GM18508 (cell line): ENCODE measurements at regions not wholly inside any gene's neighbourhood (a gene's known extent, or its start where the extent isn't known, plus 50 kb on each side); places are given as distances from the start of the nearest gene placed in this dataset.
"Not testable (repeated sequence)": the region's sequence is repeated elsewhere in the genome, so short reads cannot be mapped to it uniquely, and the experiment has no call there.

Source experiments
- ATAC-seq: cut with Tn5 transposase; IDR thresholded peaks from one replicate; pipeline ENCODE4 v1.9.1; 2021; ENCODE audit warnings: moderate number of reproducible peaks; ENCODE audit not compliant: insufficient read depth, unreplicated experiment

DNA sequence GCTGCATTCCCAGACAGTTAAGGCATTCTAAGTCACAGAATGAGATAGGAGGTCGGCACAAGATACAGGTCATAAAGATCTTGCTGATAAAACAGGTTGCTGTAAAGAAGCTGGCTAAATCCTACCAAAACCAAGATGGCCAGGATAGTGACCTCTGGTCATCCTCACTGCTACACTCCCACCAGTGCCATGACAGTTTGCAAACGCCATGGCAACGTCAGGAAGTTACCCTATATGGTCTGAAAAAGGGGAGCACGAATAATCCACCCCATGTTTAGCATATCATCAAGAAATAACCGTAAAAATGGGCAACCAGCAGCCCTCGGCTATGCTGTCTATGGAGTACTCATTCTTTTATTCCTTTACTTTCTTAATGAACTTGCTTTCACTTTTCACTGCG lies 89.9 kb upstream of the TACR1 start:
- ATAC-seq: not testable (repeated sequence)

DNA sequence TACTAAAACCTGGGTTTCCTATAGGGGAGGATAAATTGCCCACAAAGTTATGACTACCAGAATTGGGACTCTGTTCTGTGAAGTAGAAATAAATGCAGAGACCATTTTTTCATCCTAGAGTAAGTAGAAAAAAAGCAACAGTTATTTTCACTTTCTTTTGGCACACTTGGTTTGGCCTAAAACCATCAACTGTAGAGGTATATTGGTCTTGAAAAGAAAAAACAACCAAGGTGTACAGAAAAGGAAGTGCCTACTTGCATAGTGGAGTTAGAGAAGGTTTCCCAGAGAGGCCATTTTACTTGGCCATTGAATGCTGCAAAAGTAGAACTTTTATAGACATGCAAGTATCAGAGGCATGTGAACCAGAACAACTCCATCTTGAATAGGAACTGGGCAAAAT lies 89.4 kb upstream of the TACR1 start:
- no peak for ATAC-seq

DNA sequence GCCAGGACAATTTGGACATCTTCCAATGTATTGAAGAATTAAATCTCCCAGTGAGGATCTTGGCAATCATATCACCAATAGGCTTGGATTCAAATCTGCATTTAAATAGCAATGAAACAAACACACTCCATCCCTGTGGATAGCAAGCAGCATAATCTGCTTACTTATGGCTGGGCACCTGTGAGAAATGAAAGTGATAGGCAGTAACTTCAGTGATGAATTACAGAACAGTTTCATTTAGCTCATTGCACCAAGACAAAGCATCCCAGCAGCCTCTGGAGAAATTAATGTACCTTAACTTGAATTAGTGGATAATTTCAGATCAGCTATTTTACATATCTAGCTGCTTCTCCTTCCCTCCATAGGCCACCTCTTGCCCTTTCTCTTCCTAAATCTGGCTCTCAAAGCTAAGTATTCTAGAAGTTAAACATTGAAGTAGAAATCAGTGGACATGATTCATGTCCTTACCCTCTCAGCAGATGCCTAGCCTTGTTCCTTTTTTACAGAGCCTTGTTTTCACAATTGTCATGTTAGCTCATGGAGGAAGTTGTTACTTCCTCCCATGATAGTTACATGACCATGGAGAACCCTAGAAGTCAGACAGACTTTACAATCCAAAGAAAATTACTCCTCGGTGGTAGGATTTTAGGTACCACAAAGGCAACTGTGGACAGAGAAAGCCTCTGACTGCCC lies 88.5 kb upstream of the TACR1 start:
- ATAC-seq: peak; percentile 77

DNA sequence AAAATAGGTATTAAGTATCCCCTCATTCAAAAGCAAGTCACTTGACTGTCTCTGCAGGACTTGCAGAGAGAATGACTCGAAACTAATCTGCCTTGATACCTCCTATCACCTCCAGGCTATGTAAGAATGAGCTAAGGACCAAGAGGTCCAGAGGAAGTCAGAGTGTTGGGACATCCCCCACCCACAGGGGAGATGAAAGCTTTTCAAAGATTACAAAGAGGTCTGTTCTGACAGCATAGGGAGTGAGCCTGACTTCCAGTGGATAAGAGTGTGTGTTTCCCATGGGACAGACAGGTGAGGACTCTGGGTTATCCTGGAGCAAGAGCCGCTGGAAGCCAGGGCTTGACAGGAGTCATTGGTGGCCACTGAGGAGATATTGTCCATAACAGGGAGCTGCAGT lies 85.0 kb upstream of the TACR1 start:
- ATAC-seq: no peak

DNA sequence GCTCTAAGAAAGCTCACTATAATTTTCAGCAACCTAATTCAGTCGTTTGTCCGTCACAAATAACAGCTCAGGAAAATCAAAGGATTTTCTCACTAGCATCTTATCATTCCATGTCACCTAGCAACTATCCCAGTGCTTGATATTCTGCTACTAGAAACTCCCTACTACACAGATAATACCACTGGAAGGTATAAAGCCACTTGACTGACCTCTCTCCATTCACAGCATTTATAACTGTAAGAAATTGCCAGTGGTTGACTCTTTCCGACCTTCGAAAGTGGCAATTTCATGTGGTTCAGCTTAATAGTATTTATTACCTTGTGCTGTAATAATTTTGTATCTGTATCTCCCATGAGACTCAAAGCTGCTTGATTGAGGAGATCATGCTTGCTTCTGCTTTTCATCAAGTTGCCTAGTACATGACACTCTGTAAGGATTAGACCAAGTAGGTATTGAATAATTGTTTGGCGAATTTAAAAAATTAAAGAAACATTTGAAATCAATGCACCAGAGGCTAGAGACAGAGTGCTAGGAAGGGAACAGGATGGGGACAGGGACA lies 79.6 kb upstream of the TACR1 start:
- no peak for ATAC-seq

DNA sequence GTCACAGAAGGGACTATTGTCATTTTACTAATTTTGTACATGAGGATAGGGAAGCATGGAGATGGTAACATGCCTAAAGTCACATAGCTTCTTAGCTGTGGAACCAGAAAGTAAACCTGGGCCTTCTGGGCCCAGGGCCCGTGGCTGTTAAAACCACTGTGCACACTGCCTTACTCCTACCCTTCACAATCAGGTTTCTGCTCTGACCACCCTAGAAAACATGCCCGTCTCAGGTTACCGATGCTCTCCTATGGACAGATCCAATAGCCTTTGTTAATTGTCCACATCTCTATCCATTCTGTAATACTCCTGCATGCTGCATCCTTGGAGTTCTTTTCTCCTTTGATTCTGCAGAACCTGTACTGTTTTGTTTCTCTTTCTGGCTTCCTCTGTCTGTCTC lies 79.0 kb upstream of the TACR1 start:
- ATAC-seq: no peak

DNA sequence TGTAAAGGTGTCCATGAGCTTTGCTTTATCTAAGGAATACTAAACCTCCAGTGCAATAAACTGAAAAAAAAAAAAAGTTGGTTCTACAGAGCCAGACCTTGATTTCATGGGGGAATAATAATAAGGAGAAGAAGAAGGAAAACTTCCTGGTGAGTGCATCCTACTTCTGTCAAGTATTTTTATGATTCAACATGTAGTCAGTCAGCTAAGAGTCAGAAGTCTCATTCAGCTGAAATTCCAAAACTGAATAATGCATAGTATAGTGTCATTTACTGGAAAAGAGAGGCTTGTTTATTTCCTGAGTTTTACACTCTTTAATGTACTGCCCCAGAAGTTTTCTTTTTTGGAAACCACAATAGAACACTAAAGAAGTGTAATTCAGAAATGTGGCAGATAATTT lies 77.8 kb upstream of the TACR1 start:
- ATAC-seq: no peak

DNA sequence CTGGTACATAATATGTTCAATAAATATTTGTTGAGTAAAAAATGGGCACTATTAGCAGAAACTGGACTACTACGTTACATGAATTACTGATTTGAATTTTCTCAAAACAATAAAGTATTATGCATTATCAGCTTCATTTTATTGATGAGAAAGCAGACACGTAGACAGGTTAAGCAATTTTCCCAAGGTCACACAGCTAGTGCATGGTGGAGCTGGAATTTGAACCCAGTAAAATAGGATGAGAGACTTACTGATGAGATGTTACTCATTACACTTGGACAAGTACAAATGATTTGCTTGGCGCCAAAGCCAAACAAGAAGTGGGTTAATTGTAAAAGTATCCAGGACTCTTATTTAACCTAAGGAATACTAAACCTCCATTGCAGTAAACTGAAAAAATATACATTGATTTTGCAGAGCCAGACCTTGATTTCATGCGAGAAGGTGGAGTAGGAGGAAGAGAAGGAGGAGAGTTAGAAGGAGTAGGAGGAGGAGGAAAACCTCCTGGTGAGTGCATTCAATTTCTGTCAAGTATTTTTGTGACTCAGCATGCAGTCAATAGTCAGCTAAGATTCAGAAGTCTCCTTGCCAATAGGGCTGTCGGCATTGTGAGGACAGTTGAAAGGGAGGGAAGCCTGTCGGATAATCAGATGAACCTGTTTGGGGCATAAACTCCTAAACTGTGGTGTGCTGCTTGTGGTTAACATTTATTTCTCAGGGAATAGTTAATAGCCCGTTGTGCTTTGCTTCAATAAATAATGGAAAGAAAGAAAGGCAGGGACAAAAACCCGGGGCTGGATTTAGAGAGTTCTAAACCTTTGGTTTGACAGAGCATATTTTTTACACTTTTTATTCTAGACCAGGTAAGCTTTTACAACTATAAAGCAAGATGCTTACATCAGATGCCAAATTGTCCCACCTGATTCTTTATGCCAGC lies 77.0 kb upstream of the TACR1 start:
- ATAC-seq: no peak

DNA sequence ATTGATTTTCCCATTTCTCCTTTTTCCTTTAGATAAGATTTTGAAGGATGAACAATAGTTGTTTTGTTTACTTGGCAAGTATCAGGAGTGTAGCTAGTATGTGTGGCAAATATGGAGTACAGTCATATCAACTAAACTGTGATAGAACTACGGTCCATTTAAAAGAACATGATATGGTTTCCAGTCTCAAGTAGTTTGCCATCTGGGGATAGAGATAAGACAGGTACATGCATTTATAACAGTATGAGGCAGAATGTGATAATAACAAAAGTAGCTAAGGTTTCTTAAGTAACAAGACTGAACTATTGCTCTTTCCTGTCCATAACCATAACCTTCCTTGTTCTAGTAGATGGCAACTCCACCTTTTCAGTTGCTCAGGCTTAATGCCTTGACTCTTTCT lies 75.6 kb upstream of the TACR1 start:
- no peak for ATAC-seq

DNA sequence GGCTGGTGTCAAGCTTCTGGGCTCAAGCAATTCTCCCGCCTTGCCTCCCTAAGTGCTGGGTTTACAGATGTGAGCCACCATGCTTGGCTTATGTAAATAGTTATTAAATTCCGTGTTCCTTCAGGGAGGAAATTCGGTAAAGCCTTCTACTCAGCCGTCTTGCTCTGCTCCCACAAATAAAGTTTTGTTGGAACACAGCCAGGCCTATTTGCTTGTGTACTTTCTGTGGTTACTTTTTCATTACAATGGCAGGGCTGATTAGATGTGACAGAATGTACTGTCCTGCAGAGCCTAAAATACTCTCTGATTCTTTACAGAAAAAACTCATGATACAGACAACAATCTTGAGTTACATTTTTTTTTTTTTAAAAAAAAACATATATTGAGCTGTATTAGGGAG lies 68.8 kb upstream of the TACR1 start:
- no peak for ATAC-seq

DNA sequence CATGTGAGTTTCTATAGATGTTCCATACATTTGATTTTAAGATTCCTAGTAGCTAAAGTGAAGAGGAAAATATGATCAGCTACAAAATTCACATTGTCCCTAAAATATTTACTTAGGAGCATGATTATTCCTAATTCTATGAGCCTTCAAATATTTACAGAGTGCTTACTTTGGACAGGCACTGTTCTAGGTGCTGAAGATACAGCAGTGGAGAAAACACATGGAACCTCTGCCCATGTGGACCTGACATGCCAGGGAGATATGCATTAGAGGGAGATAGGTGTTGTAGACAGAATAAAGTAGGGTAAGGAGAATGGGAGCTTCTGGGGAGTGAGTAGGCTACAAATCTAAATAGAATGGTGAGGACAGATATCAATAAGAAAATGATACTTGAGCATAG lies 62.6 kb upstream of the TACR1 start:
- no peak for ATAC-seq

DNA sequence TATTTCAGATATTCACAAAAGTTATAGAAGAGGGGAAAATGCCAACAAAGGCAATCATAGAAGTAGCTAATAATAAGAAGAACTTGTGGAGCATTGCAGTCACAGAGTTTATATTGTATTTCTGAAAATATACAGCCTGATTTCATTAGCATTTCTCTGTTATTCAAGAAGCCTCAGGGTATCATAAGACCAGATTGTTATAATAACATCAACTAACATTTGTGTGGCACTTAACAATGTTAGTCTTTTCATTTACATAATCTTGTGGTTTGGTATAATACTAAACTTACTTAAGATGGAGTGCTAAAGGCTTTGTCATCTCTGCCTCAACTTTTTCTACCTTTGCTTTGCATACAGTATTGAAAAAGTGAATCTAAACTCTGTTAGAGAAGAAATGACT lies 61.6 kb upstream of the TACR1 start:
- no peak for ATAC-seq

DNA sequence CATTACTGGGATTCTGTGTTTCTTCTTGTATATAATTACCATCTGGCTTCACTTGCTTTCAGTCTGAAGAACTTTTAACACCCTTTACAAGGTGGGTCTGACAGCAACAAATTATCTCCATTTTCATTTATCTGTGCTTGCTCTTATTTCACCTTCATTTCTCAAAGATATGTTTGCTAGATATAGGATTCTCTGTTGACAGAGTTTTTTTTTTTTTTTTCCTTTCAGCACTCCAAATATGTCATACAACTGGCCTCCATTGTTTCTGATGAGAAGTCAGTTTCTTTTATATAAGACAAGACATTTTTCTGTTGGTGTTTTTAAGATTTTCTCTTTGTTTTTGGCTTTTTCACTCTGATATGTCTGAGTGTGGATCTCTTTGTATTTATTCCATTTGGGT lies 59.3 kb upstream of the TACR1 start:
- ATAC-seq: no peak

DNA sequence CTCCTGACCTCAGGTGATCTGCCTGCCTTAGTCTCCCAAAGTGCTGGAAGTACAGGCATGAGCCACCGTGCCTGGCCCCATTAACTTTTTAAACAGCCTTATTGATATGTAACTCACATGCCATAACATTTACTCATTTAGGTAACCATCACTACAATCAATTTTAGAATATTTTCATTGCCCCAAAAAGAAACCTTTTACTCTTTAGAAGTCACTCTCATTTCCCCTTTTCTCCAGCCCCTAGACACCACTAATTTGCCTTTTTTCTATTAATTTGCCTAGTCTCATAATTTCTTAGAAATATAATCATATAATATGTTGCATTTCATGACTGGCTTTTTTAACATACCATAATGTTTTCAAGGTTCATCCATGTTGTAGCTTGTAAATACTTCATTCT lies 57.2 kb upstream of the TACR1 start:
- ATAC-seq: no peak

DNA sequence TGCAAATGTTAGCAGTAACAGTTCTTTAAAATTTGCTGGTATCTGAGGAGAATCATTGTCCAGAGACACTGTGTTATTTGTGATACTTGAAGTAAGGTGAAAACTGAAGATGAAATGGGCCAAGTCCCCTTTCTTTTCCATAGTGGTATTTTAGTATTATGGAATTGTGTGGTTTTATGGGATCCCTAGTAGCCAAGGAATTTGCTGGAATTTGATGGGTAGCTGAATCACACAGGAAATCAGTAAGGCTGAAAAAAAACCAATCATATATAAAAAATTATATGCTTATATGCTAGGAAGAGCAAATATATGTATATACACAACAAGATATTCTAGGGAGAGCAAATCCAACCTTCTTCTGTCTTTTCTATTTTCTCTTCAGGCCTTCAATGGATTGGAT lies 54.2 kb upstream of the TACR1 start:
- no peak for ATAC-seq

DNA sequence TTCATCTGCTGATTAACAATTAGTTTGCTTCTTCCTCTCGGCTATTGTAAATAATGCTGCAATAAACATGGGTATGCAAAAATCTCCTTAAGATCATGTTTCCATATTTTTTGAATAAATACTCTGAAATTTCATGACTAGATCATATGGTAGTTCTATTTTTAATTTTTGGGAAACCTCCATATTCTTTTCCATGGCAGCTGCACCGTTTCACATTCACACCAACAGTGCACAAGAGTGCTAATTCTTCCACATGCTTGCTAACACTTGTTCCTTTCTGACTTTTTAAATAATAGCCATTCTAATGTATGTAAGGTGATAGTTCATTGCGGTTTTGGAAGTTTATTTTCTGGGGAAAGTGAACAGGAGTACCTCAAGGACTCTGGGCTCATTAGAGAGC lies 52.6 kb upstream of the TACR1 start:
- no peak for ATAC-seq
